ENCODE measurements at regions not wholly inside any gene's neighbourhood (a gene's known extent, or its start where the extent isn't known, plus 50 kb on each side); places are given as distances from the start of the nearest gene placed in this dataset.

DNA sequence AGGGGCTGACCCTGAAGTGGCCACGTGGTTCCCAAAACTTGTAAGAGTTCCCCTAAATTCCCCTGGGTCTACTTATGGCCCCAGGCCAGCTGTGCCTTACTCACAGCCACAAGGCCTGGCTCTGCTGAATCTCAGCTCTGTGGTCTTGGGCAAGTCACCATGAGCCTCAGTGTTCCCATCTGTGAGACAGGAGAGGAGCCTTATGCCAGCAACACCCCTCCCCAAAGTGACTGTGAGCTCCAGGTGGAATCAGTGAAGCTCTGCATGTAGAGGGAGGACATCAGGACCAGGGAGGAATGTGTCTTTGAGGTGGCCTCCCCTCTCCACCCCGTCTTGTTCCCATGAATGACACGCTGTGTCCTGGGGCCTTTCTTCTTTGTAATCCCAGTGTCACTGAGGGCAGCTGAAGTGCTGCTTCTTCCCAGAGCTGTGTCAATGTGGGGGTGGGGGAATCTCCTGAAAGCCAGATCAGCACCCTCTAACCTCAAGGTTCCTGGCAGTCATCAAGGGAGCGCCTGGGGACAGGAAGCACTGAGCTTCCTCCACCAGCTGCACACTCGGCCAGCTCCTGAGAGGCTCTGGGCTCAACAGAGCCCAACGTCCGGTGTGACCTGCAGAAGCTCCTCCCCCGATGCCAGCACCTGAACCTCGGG is 258.9 kb downstream of the UACA start (continued):
- TF ChIP-seq EGR1 (IDR thresholded peaks at IDR 0.05; ENCODE audit: borderline replicate concordance in 1 of 2, low read depth in 2 of 2, low read length in 2 of 2), result peak; percentile 7 to 75; a peak in 2 of 3 replicates
- no peak for TF ChIP-seq HDAC2 (IDR thresholded peaks at IDR 0.05)
- peak; percentile 15; the same call in 1 of the 2 replicates for TF ChIP-seq FOXM1 (IDR thresholded peaks at IDR 0.05; ENCODE audit: low read depth, low read length)
- peak; percentile 45; the same call in 1 of the 2 replicates for TF ChIP-seq MTA2 (IDR thresholded peaks at IDR 0.05; ENCODE audit: low read depth)
- peak; percentile 72; the same call in 1 of the 2 replicates for TF ChIP-seq BCL11A (IDR thresholded peaks at IDR 0.05; ENCODE audit: low read depth, low read length)
- TF ChIP-seq NFIC (IDR thresholded peaks at IDR 0.05; ENCODE audit: low read depth, low read length), result peak; percentile 83
- TF ChIP-seq TAF1 (IDR thresholded peaks at IDR 0.05; ENCODE audit: borderline replicate concordance, low read depth, low read length), result 0 out of 2 replicates have a peak, but pooled peaks have one; percentile 15
- TF ChIP-seq WRNIP1 (IDR thresholded peaks at IDR 0.05; ENCODE audit: borderline replicate concordance, low read depth, low read length), result no peak
- peak; percentile 66; the same call in 1 of the 2 replicates for TF ChIP-seq PAX5 (IDR thresholded peaks at IDR 0.05; ENCODE audit: borderline replicate concordance, low read depth, low read length)
- 0 out of 2 replicates have a peak, but pooled peaks have one; percentile 9 for TF ChIP-seq ATF7 (IDR thresholded peaks at IDR 0.05; ENCODE audit: low read depth)
- TF ChIP-seq FOS (IDR thresholded peaks at IDR 0.05; ENCODE audit: borderline replicate concordance, extremely low read depth, insufficient read length), result no peak
- no peak for TF ChIP-seq KDM1A (IDR thresholded peaks at IDR 0.05; ENCODE audit: borderline replicate concordance)
- TF ChIP-seq NBN (IDR thresholded peaks at IDR 0.05), result no peak
- no peak for TF ChIP-seq KAT2A (conservative IDR thresholded peaks at IDR 0.05; ENCODE audit: control insufficient read depth, low read depth, low read length)
- TF ChIP-seq POLR2A (IDR thresholded peaks at IDR 0.05; ENCODE audit: low read depth, low read length), result peak; percentile 88
- no peak for TF ChIP-seq SIN3A (IDR thresholded peaks at IDR 0.05; ENCODE audit: low read depth, low read length)
- 0 out of 2 replicates have a peak, but pooled peaks have one; percentile 27 for TF ChIP-seq CHD2 (IDR thresholded peaks at IDR 0.05; ENCODE audit: borderline replicate concordance, low read depth, low read length)
- TF ChIP-seq SMARCA5 (IDR thresholded peaks at IDR 0.05), result peak; percentile 47; the same call in 1 of the 2 replicates
- peak; percentile 83 for TF ChIP-seq RUNX3 (IDR thresholded peaks at IDR 0.05; ENCODE audit: low read length)
- peak; percentile 60; the same call in 1 of the 2 replicates for TF ChIP-seq EED (IDR thresholded peaks at IDR 0.05; ENCODE audit: low read depth)
- peak; percentile 83; the same call in 1 of the 2 replicates for TF ChIP-seq RAD51 (IDR thresholded peaks at IDR 0.05)
- TF ChIP-seq ZZZ3 (IDR thresholded peaks at IDR 0.05; ENCODE audit: control insufficient read depth, insufficient read length, low read depth), result no peak
- TF ChIP-seq, protein P1, sequence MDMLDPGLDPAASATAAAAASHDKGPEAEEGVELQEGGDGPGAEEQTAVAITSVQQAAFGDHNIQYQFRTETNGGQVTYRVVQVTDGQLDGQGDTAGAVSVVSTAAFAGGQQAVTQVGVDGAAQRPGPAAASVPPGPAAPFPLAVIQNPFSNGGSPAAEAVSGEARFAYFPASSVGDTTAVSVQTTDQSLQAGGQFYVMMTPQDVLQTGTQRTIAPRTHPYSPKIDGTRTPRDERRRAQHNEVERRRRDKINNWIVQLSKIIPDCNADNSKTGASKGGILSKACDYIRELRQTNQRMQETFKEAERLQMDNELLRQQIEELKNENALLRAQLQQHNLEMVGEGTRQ (IDR thresholded peaks at IDR 0.05; ENCODE audit: borderline replicate concordance, low read depth, low read length), result peak; percentile 35; the same call in 1 of the 2 replicates
- TF ChIP-seq, protein P2, sequence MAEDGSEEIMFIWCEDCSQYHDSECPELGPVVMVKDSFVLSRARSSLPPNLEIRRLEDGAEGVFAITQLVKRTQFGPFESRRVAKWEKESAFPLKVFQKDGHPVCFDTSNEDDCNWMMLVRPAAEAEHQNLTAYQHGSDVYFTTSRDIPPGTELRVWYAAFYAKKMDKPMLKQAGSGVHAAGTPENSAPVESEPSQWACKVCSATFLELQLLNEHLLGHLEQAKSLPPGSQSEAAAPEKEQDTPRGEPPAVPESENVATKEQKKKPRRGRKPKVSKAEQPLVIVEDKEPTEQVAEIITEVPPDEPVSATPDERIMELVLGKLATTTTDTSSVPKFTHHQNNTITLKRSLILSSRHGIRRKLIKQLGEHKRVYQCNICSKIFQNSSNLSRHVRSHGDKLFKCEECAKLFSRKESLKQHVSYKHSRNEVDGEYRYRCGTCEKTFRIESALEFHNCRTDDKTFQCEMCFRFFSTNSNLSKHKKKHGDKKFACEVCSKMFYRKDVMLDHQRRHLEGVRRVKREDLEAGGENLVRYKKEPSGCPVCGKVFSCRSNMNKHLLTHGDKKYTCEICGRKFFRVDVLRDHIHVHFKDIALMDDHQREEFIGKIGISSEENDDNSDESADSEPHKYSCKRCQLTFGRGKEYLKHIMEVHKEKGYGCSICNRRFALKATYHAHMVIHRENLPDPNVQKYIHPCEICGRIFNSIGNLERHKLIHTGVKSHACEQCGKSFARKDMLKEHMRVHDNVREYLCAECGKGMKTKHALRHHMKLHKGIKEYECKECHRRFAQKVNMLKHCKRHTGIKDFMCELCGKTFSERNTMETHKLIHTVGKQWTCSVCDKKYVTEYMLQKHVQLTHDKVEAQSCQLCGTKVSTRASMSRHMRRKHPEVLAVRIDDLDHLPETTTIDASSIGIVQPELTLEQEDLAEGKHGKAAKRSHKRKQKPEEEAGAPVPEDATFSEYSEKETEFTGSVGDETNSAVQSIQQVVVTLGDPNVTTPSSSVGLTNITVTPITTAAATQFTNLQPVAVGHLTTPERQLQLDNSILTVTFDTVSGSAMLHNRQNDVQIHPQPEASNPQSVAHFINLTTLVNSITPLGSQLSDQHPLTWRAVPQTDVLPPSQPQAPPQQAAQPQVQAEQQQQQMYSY (CRISPR knock-in tag; IDR thresholded peaks at IDR 0.05), result no peak
- TF ChIP-seq CREB1 (IDR thresholded peaks at IDR 0.05; ENCODE audit: low read depth), result peak; percentile 25; the same call in 1 of the 2 replicates
- TF ChIP-seq FOXK2 (IDR thresholded peaks at IDR 0.05), result no peak
